ENCODE measurements at regions not wholly inside any gene's neighbourhood (a gene's known extent, or its start where the extent isn't known, plus 50 kb on each side); places are given as distances from the start of the nearest gene placed in this dataset.

GRCh38 chr10:23968301-23968700 lies 240.6 kb upstream of the KIAA1217 start:
- no peak for ATAC-seq
- POLR2A ChIA-PET = no interaction called here

More at GRCh38 chr10:23968301-23968700, 240.6 kb upstream of the KIAA1217 start:
- no peak overlapping the region for H3K4me2 ChIP-seq (ENCODE audit: low read length)
- H4K20me1 ChIP-seq (ENCODE audit: insufficient read depth) = no peaks in the 10 kb centered on the region
- H3K4me1 ChIP-seq (ENCODE audit: control insufficient read depth in 1 of 2, insufficient read depth in 2 of 2, low read length in 2 of 2) = no peaks in the 10 kb centered on the region
- no peaks in the 10 kb centered on the region for H3K36me3 ChIP-seq (ENCODE audit: control insufficient read depth in 1 of 2, insufficient read depth in 2 of 2, low read length in 2 of 2)
- intact Hi-C loops (cut with micrococcal nuclease) = no loop called here
- CTCF ChIA-PET = no interaction called here
- H3K27ac ChIP-seq (ENCODE audit: low read depth, low read length) = no peak overlapping the region
- RAD21 ChIA-PET (ENCODE audit: low non-redundant PET in 1 of 2, low total read pairs in 2 of 2, uncharacterized antibody in 2 of 2, unreplicated experiment in 2 of 2) = no interaction called here
- no peak overlapping the region for H3K9ac ChIP-seq (ENCODE audit: low read length)
- no peak for TF ChIP-seq SIN3A (IDR thresholded peaks at IDR 0.05; ENCODE audit: low read depth)
- TF ChIP-seq POLR2AphosphoS5 (IDR thresholded peaks at IDR 0.05; ENCODE audit: low read depth, low read length) = no peak
- no peak for TF ChIP-seq TCF7L2 (IDR thresholded peaks at IDR 0.05; ENCODE audit: borderline replicate concordance, extremely low read depth, insufficient read depth, insufficient read length)
- TF ChIP-seq REST (IDR thresholded peaks at IDR 0.05; ENCODE audit: low read depth) = no peak
- no peak for TF ChIP-seq SP1 (IDR thresholded peaks at IDR 0.05; ENCODE audit: low read depth)
- no peak for TF ChIP-seq MAX (IDR thresholded peaks at IDR 0.05)
- no peak for TF ChIP-seq YY1 (IDR thresholded peaks at IDR 0.05; ENCODE audit: extremely low read depth, insufficient replicate concordance, low read depth, low read length)
- no peak for TF ChIP-seq POLR2A (IDR thresholded peaks at IDR 0.05; ENCODE audit: borderline replicate concordance, extremely low read depth, insufficient read depth, insufficient read length)
- TF ChIP-seq CTCF (IDR thresholded peaks at IDR 0.05 in 2 of 3, conservative IDR thresholded peaks at IDR 0.05 in 1 of 3; ENCODE audit: borderline replicate concordance in 1 of 3, insufficient read depth in 1 of 3, low read depth in 2 of 3, low read length in 2 of 3) = no peak
- no peak for TF ChIP-seq EZH2 (IDR thresholded peaks at IDR 0.05)
- TF ChIP-seq ATF3 (IDR thresholded peaks at IDR 0.05) = no peak
- TF ChIP-seq ELF1 (IDR thresholded peaks at IDR 0.05; ENCODE audit: borderline replicate concordance, low read depth) = no peak
- no peak for TF ChIP-seq RAD21 (IDR thresholded peaks at IDR 0.05; ENCODE audit: low read depth)
- no peak for TF ChIP-seq CEBPB (IDR thresholded peaks at IDR 0.05; ENCODE audit: low read depth)
- no peak for TF ChIP-seq ZBTB33 (IDR thresholded peaks at IDR 0.05; ENCODE audit: extremely low read depth, insufficient replicate concordance, low read length)
- TF ChIP-seq JUND (IDR thresholded peaks at IDR 0.05) = no peak
- no peak for TF ChIP-seq CBX3 (IDR thresholded peaks at IDR 0.05; ENCODE audit: low read depth)
- TF ChIP-seq ZNF274 (IDR thresholded peaks at IDR 0.05; ENCODE audit: low read depth, low read length) = no peak
- TF ChIP-seq EGR1 (IDR thresholded peaks at IDR 0.05; ENCODE audit: low read depth) = no peak
- TF ChIP-seq EZH2phosphoT487 (IDR thresholded peaks at IDR 0.05; ENCODE audit: borderline replicate concordance) = no peak
- H2AFZ ChIP-seq (ENCODE audit: low read depth, low read length, poor library complexity, severe bottlenecking) = no peak overlapping the region
- no peak for DNase-seq (ENCODE audit: low read depth, low spot score)
- no peaks in the 10 kb centered on the region for H3K79me2 ChIP-seq (ENCODE audit: insufficient read depth, low read length)
- H3K27me3 ChIP-seq (ENCODE audit: insufficient read depth, low read length) = no peaks in the 10 kb centered on the region
- no peaks in the 10 kb centered on the region for H3K9me2 ChIP-seq (ENCODE audit: insufficient read depth)
- no peak overlapping the region for H3K4me3 ChIP-seq (replicated peaks in 1 of 2; ENCODE audit: low read depth in 1 of 2, low read length in 2 of 2)
- no peaks in the 10 kb centered on the region for H3K9me3 ChIP-seq (ENCODE audit: control insufficient read depth in 1 of 2, insufficient read depth in 1 of 2, low read depth in 1 of 2, low read length in 2 of 2)
- BruUV-seq (replicated peaks) = no TSS peak
